COLO829 (cell line): ENCODE measurements at regions not wholly inside any gene's neighbourhood (a gene's known extent, or its start where the extent isn't known, plus 50 kb on each side); places are given as distances from the start of the nearest gene placed in this dataset.
A peak's percentile ranks its signal among the peaks of the same experiment; 100 is the strongest.

Experiments used
- DNase-seq: peaks from one replicate; pipeline ENCODE4 v3.0.0; 2012; ENCODE audit warnings: low spot score

DNA sequence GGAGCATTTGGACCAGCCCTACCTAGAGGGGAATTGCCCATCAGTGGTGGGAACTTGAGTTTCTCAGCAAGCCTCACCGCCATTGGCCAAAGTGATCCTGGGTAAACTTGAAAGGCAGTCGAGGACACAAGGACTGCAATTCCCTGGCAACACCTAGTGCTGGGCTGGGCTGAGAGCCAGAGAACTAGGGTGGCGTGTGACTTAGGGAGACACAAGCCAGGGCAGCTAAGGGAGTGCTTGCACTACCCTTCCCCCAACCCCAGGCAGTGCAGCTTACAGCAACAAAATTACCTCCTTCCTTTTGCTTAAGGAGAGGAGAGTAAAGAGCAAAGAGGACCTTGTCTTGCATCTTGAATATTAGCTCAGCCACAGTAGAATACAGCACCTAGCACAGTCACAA lies 176.9 kb upstream of the PRMT6 start:
- no peak for DNase-seq

DNA sequence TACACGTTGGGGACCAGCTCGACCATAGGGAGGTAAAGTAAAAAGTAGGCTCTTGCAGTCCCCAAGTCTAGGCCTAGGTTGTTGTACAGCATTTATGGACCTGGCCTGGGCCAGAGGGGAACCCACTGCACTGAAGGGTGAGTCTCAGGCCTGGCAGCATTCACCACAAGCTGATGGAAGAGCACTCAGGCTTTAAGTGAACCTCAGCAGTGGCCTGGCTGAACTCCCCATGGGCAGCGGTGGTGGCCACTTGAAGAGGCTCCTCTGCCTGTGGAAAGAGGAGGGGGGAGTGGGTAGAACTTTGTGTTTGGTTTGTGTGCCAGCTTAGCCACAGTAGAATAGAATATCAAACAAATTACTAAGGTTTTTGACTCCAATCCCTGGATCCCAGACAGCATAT lies 176.2 kb upstream of the PRMT6 start:
- DNase-seq, result no peak

DNA sequence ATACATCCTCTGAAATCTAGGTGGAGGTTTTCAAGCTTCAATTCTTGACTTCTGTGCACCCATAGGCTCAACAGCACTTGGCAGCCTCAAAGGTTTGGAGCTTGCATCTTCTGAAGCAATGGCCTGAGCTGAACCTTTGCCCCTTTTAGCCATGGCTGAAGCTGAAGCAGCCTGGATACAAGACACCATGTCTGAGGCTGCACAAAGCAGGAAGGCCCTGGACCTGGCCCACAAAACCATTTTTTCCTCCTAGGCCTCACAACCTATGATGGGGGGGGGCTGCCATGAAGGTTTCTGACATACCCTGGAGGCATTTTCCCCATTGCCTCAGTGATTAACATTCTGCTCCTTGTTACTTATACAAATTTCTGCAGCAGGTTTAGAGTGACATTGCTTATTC lies 173.3 kb upstream of the PRMT6 start:
- DNase-seq, result no peak

DNA sequence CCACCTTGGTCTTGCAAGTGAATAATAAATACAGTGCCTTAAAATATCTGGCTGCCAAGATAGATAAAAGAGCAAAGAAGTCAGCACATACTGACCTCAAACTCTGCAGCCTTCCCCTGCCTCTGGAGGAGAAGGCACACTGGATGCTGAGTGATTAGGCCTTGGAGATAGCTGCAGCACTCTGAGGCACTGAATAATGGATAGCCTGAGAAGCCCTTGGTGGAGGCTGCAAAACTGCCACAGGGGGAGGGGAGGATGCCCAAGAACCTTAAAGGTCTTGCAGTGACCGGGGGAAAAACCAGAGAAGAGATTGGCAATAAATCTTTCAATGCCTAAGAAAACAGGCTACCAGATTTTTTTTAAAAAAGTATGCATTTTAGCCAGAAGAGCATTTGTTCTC lies 167.4 kb upstream of the PRMT6 start:
- no peak for DNase-seq

DNA sequence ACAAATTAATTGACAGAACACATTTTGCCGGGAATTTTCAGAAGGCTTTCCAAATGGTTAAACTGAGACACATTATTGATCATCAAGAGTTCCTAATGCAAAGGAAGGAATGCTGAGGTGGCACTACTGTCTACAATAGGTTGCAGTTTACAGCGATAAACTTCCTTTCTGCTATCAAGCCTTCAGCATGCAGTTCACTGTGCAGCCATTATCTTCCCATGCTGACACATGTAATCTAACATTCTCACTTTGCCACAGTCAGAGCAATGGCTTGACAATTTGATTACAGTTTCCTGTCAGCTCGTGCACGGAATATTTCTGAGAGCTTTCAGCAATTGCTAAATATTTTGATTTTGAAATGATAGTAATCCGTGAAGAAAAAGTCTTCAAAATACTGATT lies 166.9 kb upstream of the PRMT6 start:
- DNase-seq, result no peak

DNA sequence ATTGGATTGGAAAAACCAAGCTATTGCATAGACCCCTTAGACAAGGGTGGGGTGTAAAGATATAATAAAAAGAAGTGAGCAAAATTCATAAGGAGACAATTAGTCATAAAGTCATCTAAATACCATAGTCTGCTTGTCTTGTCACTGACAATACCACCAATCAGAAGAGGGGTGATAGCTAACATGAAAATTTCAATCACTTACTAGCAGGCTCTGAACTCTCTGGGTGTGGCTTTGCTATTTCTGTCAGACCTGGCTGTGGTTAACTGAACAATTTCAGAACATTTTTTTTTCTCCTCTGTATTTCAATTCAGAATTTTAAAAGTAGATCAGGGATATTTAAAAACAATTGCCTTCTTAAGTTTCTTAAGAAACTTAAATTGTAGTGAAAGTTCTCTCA lies 158.5 kb upstream of the PRMT6 start:
- DNase-seq, result no peak

DNA sequence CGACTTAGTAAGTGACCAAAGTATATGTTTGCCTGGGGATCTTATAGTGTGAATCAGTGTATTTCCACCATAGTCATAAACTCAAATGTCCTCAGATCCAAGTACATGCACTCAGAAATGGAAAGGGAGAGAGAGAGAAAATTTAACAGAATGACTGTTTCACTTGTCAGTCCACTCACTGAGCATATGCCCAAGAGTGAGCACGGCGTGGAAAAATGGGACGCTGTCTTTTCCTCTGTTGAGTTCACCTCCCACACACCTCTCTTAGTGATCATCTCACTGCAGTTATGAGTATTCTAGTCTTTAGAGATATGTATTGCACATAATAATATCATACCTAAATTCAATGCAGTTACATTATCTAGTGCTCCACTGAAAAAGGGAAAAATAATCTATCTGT lies 156.8 kb upstream of the PRMT6 start:
- DNase-seq, result no peak

DNA sequence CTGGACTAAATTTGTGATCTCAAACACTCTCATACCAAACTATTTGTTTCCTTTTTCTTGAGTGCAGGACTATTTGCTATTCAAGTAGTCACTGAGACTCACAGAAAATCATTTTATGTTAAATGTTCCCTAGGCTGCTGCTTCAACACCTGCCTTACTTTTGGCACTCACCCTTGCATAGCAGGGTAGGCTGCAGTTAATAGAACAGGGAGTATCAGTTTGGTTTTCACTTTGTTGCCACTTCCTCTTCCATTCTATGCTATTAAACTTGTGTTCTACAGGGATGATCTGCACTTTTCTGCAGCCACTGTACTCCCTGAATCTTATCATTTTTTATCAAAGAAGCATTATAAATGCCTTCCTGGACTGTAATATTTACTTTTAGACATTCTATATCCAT lies 148.7 kb upstream of the PRMT6 start:
- DNase-seq, result no peak

DNA sequence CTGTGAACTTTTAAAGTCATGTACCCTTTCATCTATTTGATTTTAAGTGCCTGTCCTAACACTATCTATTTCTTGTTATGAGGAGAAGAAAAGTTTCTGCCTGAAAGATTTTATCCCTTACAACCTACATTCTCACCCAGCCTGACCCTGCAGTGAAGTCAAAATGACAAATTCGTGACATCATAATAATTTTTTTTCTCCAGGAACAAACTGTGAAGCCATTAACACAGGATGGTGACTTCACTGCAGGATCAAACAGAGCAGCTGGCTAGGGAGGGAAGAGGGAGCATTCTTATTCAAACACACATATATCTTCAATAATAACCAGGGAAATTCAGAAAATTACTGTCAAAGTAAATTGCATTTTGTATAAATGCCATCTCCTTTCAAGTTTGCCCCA lies 147.8 kb upstream of the PRMT6 start:
- DNase-seq, result no peak

DNA sequence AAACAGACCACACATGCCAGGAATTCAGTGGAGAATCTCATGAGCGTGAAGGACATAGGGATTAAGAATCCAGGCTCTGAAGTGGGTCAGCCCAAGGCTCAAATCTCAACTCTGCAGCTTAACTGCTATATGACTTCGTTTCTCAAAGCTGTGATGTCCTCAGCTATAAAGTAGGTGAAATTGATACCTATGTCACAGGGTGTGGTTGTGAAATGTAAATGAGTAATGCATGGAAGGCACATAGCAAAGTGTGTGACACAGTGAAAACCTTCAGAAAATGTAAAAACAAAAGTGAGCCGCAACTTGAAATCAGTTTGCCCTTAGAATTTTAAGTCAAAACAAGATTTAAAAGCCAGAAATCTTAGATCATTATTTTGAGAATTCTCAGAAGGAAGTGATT lies 145.7 kb upstream of the PRMT6 start:
- no peak for DNase-seq

DNA sequence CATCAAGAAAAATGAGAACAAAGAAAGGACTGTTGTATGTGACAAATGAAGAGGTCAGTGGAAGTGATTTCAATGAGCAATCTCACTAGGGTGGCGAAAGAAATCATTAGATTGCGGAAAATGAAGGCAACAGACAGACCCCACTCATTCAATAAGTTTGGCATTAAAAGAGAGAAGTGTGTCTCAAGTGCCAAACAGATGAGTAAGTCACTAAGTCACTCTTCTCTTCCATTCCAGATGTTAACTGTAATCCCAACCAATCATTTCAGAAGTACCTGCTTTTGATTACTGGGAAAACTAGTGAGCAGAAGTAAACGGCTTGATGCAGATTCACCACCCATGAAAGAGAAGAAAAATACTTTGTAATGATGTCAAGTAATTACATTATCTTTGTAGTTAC lies 144.3 kb upstream of the PRMT6 start:
- no peak for DNase-seq

DNA sequence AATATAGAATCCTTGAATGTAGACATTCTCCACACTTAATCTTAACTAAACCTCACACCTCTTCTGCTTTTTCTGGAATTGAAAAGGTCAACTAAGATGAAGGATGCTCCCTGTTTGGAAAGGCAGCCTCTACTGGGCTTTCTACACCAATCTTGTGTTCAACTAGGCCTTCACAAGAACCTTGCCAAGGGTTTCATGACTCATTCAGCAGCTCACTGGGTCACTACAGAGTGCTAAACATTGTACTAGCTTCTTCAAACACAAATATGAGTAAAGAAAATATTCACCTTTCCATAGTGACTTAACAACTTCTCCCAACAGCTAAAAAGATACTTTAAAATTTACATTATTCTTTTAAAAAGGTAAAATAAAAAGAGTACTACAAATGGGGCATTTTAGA lies 135.3 kb upstream of the PRMT6 start:
- no peak for DNase-seq

DNA sequence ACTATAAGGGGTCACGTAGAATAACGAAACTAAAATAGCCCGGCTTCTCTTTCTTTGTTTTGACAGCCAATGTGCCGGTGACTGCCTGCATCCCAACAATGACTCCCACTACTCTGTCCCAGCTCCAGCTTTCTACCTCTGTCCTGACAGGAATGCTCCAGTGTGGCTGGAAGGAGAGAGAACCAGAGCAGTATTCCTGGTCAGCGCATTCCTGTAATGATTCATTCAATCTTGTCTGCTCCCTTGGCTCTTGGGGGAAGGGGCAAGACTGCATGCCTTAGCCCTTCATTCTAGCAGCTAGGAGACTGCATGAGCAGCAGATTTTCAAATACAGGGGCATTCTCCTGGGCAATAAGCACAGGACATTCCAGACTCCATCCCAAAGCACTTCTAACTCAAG lies 132.1 kb upstream of the PRMT6 start:
- no peak for DNase-seq

DNA sequence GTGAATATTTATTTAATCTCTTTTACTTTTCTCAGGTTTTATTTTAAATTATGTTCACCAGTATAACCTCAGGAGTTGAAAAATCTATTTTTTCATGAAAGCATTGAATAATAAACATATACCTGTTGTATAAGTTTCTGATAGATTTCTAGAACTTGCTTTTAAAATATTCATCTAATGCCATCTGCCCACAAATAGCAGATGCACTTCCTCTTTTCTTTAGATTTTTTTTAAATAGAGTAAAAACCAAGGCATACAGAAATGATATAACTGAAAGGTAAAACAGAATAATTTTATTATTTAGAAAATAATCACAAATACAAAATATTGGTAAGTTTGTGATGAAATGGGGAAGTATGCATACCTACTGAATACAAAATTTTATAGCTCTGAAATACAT lies 130.7 kb upstream of the PRMT6 start:
- no peak for DNase-seq

DNA sequence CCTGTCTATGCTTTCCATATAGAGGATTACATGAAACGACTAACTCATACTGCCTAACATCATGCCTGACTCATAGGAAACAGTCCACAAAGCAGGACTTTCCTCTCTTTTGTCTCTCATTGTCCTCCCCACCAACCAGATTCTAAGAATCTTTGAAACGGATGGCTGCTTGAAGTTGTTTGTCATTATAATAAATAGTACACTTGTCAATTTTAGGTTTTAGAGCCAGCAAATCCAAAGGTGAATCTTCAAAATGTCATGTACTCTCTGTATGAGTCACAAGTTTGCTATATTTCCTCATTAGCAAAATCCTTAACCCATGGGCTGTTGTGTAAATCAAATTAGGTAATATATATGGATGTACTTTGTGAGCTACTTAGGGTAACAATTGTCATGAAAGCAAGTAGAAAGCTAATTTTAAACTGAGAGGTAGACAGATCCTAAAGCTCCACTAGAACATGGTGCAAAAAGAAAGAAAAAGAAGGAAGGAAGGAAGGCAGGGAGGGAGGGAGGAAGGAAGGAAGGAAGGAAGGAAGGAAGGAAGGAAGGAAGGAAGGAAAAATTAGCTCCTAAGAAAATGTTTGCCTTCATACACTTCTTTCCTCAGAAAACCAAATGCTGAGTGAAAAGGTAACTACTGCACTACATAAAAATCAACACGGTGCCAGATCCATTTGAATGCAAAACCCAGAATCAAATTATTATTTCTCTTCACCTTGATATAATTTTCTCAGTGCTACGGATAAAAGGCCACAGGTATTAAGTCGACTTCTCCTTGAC lies 129.5 kb upstream of the PRMT6 start:
- DNase-seq, result no peak

DNA sequence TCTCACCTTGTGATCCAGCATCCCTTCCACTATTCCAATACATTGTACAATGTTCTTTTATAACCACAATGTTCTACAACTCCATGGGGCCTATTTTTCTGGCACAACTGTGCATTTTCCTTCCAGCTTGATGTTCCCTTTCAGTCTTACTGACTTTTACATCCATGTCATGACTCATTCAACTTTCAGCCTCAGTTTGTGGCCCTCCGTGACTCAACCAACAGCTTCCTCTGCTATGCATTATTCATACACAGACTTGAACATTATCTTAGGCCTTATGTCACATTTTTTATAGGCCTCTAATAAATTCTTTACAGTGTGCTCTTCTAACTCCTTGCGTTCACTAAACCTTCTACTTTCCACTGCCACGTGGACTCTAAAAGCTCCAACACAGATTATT lies 119.4 kb upstream of the PRMT6 start:
- peak; percentile 9 for DNase-seq

DNA sequence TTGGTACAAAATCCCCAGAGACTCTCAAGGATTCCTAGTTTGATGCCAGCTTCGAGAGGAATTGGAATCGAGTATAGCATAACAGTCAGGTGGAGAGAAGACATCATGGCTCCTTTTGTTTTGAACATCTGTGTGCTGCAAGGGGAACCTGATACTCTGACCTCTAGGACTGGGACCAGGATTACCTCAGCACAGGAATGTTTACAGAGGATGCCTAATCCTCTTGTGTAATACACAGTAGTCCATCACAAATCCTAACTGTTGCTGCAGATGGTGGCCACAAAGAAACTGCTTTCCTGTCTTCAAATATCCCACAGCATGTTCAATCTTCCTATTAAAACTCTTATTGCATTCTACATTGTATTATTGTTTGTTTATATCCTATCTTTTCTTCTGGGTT lies 111.8 kb upstream of the PRMT6 start:
- DNase-seq, result no peak

DNA sequence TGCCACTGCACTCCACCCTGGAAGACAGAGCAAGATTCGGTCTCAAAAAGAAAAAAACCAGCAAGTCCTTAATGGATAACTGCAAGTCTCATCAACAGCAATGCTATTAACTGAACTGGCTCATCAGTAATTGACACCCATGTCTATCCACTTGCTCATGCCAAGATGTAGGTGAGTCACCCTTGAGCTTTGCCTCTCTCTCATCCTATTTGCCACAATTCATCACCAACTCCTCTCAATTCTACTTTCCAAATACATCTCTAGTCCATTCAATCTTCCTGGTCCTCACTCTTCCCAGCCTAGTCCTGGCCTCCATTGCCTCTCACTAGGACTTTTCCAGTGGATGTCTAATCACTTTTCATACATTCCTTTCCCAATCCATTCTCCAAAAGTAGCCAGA lies 103.7 kb upstream of the PRMT6 start:
- DNase-seq, result no peak

DNA sequence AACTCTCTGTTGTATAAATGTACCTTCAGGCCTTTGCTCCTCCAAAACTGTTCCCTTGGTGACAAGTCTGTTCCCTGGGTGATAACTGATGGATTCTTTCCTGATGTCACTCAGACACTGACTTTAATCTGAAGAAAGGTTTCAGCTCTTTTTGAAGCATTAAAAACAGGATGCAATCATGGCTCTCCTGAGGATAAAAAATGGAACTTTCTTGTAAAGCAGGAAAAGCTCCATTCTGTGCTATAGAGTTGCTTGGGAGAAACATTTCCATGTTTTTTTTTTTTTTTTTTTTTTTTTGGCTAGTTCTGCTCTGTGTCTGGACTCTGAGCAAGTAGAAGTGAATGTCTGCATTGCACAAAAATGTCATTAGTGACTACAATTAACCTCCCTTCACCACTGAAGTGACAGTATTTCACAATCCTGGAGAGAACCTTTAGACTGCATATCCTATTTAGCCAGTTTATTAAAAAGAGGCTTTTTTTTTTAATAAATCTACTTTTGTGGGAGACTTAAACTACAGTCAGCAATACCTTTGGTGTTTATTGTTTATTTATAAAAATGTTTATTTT lies 101.7 kb upstream of the PRMT6 start:
- DNase-seq, result no peak

DNA sequence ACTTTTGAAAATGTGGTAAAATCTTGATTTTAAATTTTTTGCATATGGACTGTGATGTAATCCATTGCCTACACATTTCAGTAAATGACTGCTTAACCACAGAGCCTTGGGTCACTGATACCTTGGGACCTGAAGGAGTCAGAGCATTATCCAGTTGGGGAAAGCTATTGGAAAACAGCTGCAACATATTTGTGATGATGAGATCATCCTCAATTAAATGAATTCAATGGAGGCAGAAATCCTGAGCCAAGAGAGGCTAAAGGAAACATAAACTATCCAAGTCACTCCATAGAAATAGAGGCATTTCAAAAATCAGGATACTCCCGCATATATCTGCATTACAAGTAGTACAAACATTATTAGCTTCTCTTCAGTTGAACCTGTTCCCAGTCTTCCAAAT lies 99.8 kb upstream of the PRMT6 start:
- no peak for DNase-seq

DNA sequence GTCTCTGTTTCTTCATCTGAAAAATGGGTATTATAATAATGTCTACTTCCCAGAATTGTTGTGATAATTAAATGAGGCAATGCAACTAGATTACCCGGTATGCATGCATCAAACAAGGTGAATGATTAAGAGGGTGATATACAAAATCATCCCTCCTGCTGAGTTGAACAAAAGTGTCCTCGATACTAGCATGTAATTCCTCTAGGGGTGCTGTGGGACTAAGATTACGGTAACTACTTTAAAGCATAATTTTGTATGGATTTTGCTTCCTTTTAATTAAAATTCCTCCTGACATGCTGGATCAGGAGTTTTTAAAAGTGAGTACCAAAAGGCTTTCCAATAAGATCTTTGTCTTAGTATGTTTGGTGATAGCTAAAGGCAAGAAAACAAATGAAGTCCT lies 98.7 kb upstream of the PRMT6 start:
- no peak for DNase-seq

DNA sequence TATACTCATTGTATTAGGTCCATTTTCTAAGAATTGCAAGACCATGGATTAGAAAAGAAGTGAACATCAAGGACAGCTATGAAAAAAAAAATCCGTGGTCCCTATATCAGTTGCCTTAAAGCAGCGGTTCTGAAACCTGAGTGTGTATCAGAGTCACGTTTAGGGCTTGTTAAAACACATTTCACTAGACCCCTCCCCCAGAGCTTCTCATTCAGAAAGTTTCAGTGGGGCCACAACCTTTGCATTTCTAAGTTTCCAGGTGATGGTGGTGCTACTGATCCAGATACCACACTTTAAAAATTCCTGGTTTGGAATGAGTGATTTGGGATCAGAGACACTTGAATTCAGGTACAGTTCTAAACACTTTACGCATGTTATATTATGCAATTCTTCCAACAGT lies 96.1 kb upstream of the PRMT6 start:
- no peak for DNase-seq

DNA sequence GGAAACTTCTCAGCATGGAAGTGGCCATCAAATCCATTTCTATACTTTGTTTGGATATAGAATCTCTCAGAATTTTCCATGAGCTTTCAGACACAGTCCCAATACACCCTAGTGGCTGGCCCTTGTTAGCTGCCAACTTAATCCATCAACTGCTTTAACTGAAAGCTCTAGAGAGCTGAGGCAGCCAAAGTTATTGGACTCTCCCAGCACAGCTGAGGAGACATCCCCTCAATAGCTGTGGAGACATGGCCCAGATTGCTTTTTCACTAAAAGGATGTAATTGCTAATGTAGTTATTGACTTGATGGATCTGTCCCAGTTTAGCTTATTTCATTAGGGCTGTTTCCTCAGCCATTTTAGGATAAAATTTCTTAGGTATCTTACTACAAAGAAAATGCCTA lies 94.8 kb upstream of the PRMT6 start:
- no peak for DNase-seq

DNA sequence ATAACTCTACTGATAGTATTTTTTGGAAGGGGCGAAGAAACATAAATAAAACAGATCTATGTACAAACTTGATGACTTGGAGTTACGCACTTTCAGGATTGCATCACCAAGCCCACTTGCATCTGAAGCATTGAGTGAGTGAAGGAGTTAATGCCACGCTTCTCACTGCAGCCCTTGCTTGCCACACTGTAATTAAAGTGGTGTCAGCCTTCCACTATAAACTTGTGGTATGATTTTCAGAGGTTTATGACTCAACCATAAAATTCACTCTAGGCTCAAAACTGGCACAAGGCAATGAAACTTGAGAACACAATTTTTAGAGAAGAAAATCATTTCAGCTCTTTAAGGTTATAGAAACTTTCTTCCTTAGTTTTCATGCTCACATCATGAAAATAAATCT lies 93.9 kb upstream of the PRMT6 start:
- DNase-seq, result no peak
